PC-9 (cell line): ENCODE measurements at regions not wholly inside any gene's neighbourhood (a gene's known extent, or its start where the extent isn't known, plus 50 kb on each side); places are given as distances from the start of the nearest gene placed in this dataset.

ENCODE experiments used
- BruUV-seq: library from RNA; stranded (reverse); fragments of 400-500 nt; replicated peaks from 2 replicates; lab custom pipeline; 2021; lab: Mats Ljungman, UMichigan
- CTCF ChIA-PET: fragments of 300-600 bp; sonication (Branson Sonifier 250); formaldehyde crosslinking; loops from one replicate; lab custom pipeline; 2022; ENCODE audit warnings: antibody characterized with exemption; lab: Charles Lee
- POLR2A ChIA-PET: fragments of 300-600 bp; sonication (Branson Sonifier 250); formaldehyde crosslinking; loops from one replicate; lab custom pipeline; 2022; ENCODE audit warnings: antibody characterized with exemption; ENCODE audit not compliant: unreplicated experiment; lab: Charles Lee
- DNase-seq, 2 experiments: peaks; one replicate each; pipeline versions ENCODE4 v3.0.0 to v3.0.0-alpha.2; 2015 to 2022; ENCODE audit warnings: mixed read lengths in 1 of 2
- H2AFZ ChIP-seq: fragments of 200-600 bp; sonication (generic); 2 replicates; pipeline ENCODE4 v1.8.1; 2017; ENCODE audit warnings: antibody characterized with exemption
- H3F3A ChIP-seq: fragments of 200-600 bp; sonication (generic); 2 replicates; pipeline ENCODE4 v1.8.1; 2017; ENCODE audit warnings: antibody characterized with exemption, mild to moderate bottlenecking, low read depth; ENCODE audit not compliant: insufficient read depth
- H3K27ac ChIP-seq: fragments of 200-600 bp; sonication (generic); 2 replicates; pipeline ENCODE4 v1.6.1; 2016; ENCODE audit warnings: mixed run types
- H3K27me3 ChIP-seq: fragments of 200-600 bp; sonication (generic); 2 replicates; pipeline ENCODE4 v1.6.1; 2016; ENCODE audit warnings: low read depth, mixed run types; ENCODE audit not compliant: insufficient read depth
- H3K36me3 ChIP-seq: fragments of 200-600 bp; sonication (generic); 2 replicates; pipeline ENCODE4 v1.6.1; 2016; ENCODE audit warnings: low read depth, mixed run types
- H3K4me1 ChIP-seq: fragments of 200-600 bp; sonication (generic); replicated peaks from 2 replicates; pipeline ENCODE4 v1.6.1; 2016; ENCODE audit warnings: mixed run types; ENCODE audit not compliant: insufficient read depth
- H3K4me2 ChIP-seq: fragments of 200-600 bp; sonication (generic); 2 replicates; pipeline ENCODE4 v1.6.1; 2017; ENCODE audit warnings: mixed run types
- H3K4me3 ChIP-seq: fragments of 200-600 bp; sonication (generic); 2 replicates; pipeline ENCODE4 v1.6.1; 2016; ENCODE audit warnings: mixed run types
- H3K79me2 ChIP-seq: fragments of 200-600 bp; sonication (generic); 2 replicates; pipeline ENCODE4 v1.6.1; 2017; ENCODE audit warnings: low read depth, mixed run types
- H3K9me2 ChIP-seq: fragments of 200-600 bp; sonication (generic); 2 replicates; pipeline ENCODE4 v1.8.1; 2017; ENCODE audit warnings: mild to moderate bottlenecking; ENCODE audit not compliant: insufficient read depth
- H3K9me3 ChIP-seq: fragments of 200-600 bp; sonication (generic); 2 replicates; pipeline ENCODE4 v1.8.1; 2016; ENCODE audit warnings: low read depth; ENCODE audit not compliant: insufficient read depth
- H4K20me1 ChIP-seq: fragments of 200-600 bp; sonication (generic); 2 replicates; pipeline ENCODE4 v1.8.1; 2017; ENCODE audit not compliant: insufficient read depth
- CTCF ChIP-seq: fragments of 200-600 bp; sonication (generic); conservative IDR thresholded peaks from 2 replicates; pipeline ENCODE4 v1.6.1; 2017; ENCODE audit warnings: mixed run types, antibody characterized with exemption, mild to moderate bottlenecking, moderate library complexity
- EZH2 ChIP-seq: fragments of 200-600 bp; sonication (generic); IDR thresholded peaks from 2 replicates; pipeline ENCODE4 v1.8.0; 2017; ENCODE audit warnings: antibody characterized with exemption, low read depth
- intact Hi-C: fragments of 100-400 bp; cut with micrococcal nuclease; formaldehyde crosslinking; loops from one replicate; pipeline ENCODE4 v1.10.0; 2022; ENCODE audit not compliant: unreplicated experiment

GRCh38 chr2:100716581-100716980 is 103.4 kb upstream of the NPAS2 start:
- no peaks in the 10 kb centered on the region for H3K79me2 ChIP-seq
- intact Hi-C loops = no loop called here
- no peak overlapping the region for H3K27ac ChIP-seq
- H3K36me3 ChIP-seq = no peaks in the 10 kb centered on the region
- no peaks in the 10 kb centered on the region for H4K20me1 ChIP-seq
- BruUV-seq = no TSS peak
- no peak for DNase-seq
- CTCF ChIA-PET = no interaction called here
- no peaks in the 10 kb centered on the region for H3F3A ChIP-seq
- H3K4me1 ChIP-seq = peaks cover 1% of the 10 kb centered on the region; the same call in 1 of the 2 replicates
- H3K27me3 ChIP-seq = no peaks in the 10 kb centered on the region
- no peaks in the 10 kb centered on the region for H3K9me3 ChIP-seq
- H3K9me2 ChIP-seq = no peaks in the 10 kb centered on the region
- H2AFZ ChIP-seq = no peak overlapping the region
- H3K4me3 ChIP-seq = no peak overlapping the region
- TF ChIP-seq CTCF = no peak
- no peak for TF ChIP-seq EZH2
- POLR2A ChIA-PET = no interaction called here
- H3K4me2 ChIP-seq = no peak overlapping the region

DNA sequence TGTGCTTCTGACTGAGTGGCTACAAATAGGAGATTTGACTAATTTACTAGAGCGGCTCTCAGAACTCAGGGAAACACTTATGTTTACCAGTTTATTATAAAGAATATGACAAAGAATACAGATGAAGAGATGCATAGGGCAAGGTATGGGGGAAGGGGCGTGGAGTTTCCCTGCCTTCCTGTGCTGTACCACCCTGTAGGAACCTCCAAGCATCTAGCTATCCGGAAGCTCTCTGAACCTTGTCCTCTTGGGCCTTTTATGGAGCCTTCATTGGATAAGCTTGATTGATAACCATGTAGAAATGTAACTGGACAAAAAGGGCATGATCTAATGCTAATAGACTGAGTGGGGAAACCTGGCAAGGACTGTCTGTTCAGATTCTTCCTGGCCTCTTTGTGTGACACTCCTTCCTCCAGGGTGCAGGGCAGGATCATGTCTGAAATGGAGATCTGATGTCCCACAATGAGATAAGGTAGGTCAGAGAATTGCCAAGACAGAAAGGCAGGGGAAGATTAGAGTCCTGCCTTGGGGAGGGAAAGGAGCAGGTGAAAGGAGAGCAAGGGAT is 101.8 kb upstream of the NPAS2 start:
- DNase-seq = no peak
- Histone ChIP-seq H3F3A (no peaks in the 10 kb centered on the region), H4K20me1 (no peaks in the 10 kb centered on the region), H3K27ac (no peak overlapping the region), H3K79me2 (no peaks in the 10 kb centered on the region), H3K4me1 (peaks cover 4% of the 10 kb centered on the region; the same call in 1 of the 2 replicates), H3K9me3 (no peaks in the 10 kb centered on the region), H3K36me3 (no peaks in the 10 kb centered on the region), H3K4me3 (no peak overlapping the region), H3K9me2 (no peaks in the 10 kb centered on the region), H2AFZ (no peak overlapping the region), H3K4me2 (no peak overlapping the region), H3K27me3 (no peaks in the 10 kb centered on the region)
- CTCF ChIA-PET = no interaction called here
- BruUV-seq = no TSS peak
- POLR2A ChIA-PET = no interaction called here
- intact Hi-C loops = no loop called here
- TF ChIP-seq EZH2 (no peak), CTCF (no peak)

DNA sequence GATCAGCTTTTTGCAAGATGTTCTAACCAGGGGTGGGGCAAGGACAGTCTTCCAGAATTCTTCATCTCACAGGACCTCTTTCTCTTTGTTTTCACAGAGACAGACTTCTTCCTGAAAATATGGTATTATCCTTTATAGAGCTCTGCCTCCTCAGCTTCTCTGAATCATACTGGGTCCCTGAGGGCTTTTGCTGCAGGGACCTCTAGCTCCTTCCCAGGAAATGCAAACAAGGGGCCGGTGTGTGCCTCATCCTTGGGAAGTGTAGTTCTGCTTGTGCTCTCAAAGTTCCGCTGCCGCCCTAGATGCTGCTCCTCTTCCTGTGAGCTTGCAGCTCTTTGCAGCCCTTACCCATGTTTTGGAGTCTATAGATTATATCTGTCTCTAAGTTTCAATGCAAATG is 99.5 kb upstream of the NPAS2 start:
- POLR2A ChIA-PET = no interaction called here
- TF ChIP-seq EZH2 (no peak), CTCF (no peak)
- Histone ChIP-seq H3K4me3 (no peak overlapping the region), H3K9me2 (no peaks in the 10 kb centered on the region), H2AFZ (no peak overlapping the region), H4K20me1 (no peaks in the 10 kb centered on the region), H3K4me1 (peaks cover 4% of the 10 kb centered on the region; the same call in 1 of the 2 replicates), H3K9me3 (no peaks in the 10 kb centered on the region), H3K27me3 (no peaks in the 10 kb centered on the region), H3K36me3 (no peaks in the 10 kb centered on the region), H3F3A (no peaks in the 10 kb centered on the region), H3K4me2 (no peak overlapping the region), H3K79me2 (no peaks in the 10 kb centered on the region), H3K27ac (no peak overlapping the region)
- intact Hi-C loops = no loop called here
- CTCF ChIA-PET = no interaction called here
- no TSS peak for BruUV-seq
- no peak for DNase-seq
